ENCODE measurements at regions not wholly inside any gene's neighbourhood (a gene's known extent, or its start where the extent isn't known, plus 50 kb on each side); places are given as distances from the start of the nearest gene placed in this dataset.

DNA sequence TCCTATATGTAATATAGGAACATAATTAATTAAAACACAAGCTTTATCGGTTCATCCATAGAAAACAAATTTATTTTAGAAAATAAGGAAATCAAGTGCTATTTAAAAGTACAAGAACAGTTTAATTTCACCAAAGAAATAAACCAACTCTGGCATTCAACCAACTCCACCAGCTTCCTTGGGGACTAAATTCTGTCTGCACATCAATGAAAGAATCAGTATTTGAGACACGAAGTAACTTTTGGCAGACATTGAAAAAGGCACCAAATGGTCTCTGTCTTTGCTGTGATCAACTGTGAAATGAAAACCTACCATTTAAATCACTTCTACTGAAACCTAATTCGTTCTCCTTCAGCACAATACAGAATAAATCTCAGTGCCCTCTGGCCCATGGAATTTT, 719.7 kb upstream of the GRIA3 start:
- TF ChIP-seq, protein P1, sequence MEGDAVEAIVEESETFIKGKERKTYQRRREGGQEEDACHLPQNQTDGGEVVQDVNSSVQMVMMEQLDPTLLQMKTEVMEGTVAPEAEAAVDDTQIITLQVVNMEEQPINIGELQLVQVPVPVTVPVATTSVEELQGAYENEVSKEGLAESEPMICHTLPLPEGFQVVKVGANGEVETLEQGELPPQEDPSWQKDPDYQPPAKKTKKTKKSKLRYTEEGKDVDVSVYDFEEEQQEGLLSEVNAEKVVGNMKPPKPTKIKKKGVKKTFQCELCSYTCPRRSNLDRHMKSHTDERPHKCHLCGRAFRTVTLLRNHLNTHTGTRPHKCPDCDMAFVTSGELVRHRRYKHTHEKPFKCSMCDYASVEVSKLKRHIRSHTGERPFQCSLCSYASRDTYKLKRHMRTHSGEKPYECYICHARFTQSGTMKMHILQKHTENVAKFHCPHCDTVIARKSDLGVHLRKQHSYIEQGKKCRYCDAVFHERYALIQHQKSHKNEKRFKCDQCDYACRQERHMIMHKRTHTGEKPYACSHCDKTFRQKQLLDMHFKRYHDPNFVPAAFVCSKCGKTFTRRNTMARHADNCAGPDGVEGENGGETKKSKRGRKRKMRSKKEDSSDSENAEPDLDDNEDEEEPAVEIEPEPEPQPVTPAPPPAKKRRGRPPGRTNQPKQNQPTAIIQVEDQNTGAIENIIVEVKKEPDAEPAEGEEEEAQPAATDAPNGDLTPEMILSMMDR (IDR thresholded peaks at IDR 0.05; ENCODE audit: low read depth, low read length) = no peak
- TF ChIP-seq EZH2phosphoT487 (IDR thresholded peaks at IDR 0.05; ENCODE audit: low read depth) = no peak
